CD4-positive, alpha-beta T cell (primary cell): ENCODE measurements at regions not wholly inside any gene's neighbourhood (a gene's known extent, or its start where the extent isn't known, plus 50 kb on each side); places are given as distances from the start of the nearest gene placed in this dataset.

ENCODE experiments used
- ATAC-seq: fragments of 200-7000 bp; cut with Tn5 transposase; one replicate; pipeline ENCODE4 v1.10.0; 2022; ENCODE audit warnings: mild to moderate bottlenecking; ENCODE audit not compliant: poor library complexity
- CTCF ChIA-PET: fragments of 350-600 bp; sonication (Branson Sonifier 250); formaldehyde crosslinking; loops from one replicate; lab custom pipeline; 2021; ENCODE audit warnings: antibody characterized with exemption, inconsistent platforms; lab: Charles Lee
- POLR2A ChIA-PET: fragments of 350-600 bp; sonication (Branson Sonifier 250); formaldehyde crosslinking; loops from one replicate; lab custom pipeline; 2021; ENCODE audit warnings: antibody characterized with exemption, inconsistent platforms; lab: Charles Lee
- DNase-seq, 14 experiments: peaks; one replicate each; pipeline ENCODE4 v3.0.0-alpha.2; 2013 to 2020; ENCODE audit warnings: mixed read lengths in 2 of 14
- H3K27ac ChIP-seq, 2 donors: one replicate each; pipeline versions ENCODE4 v1.5.1 to v1.7.0; 2013; ENCODE audit warnings: low read length in 2 of 2, low read depth in 1 of 2, mild to moderate bottlenecking in 1 of 2
- H3K27me3 ChIP-seq, 2 experiments: 1 replicate in 1 of 2; 2 replicates in 1 of 2; pipeline versions ENCODE4 v1.6.1 to v1.7.0; 2013; ENCODE audit warnings: low read length in 2 of 2, control low read depth in 1 of 2, mild to moderate bottlenecking in 1 of 2, moderate library complexity in 1 of 2; ENCODE audit not compliant: insufficient read depth in 2 of 2, control insufficient read depth in 1 of 2
- H3K36me3 ChIP-seq: one replicate; pipeline ENCODE4 v1.6.1; 2013; ENCODE audit warnings: low read length, control low read depth; ENCODE audit not compliant: insufficient read depth
- H3K4me1 ChIP-seq: one replicate; pipeline ENCODE4 v1.6.1; 2013; ENCODE audit warnings: low read length, control low read depth; ENCODE audit not compliant: insufficient read depth
- H3K4me3 ChIP-seq: one replicate; pipeline ENCODE4 v1.5.1; 2013; ENCODE audit warnings: mild to moderate bottlenecking, low read length, moderate library complexity
- H3K9me3 ChIP-seq, 2 experiments: 1 replicate in 1 of 2; 2 replicates in 1 of 2; pipeline versions ENCODE4 v1.6.1 to v1.7.0; 2013; ENCODE audit warnings: low read length in 2 of 2, mild to moderate bottlenecking in 2 of 2, control low read depth in 1 of 2, moderate library complexity in 1 of 2; ENCODE audit not compliant: control insufficient read depth in 1 of 2, insufficient read depth in 1 of 2
- H3K27ac Mint-ChIP-seq: one replicate; pipeline ENCODE4 v1.8.0; 2020; ENCODE audit warnings: mixed read lengths
- H3K27me3 Mint-ChIP-seq: one replicate; pipeline ENCODE4 v1.8.0; 2021; ENCODE audit warnings: mixed read lengths
- H3K36me3 Mint-ChIP-seq: one replicate; pipeline ENCODE4 v1.8.0; 2021; ENCODE audit warnings: low read depth, mixed read lengths
- H3K4me1 Mint-ChIP-seq: one replicate; pipeline ENCODE4 v1.8.0; 2021; ENCODE audit warnings: low read depth, mixed read lengths
- H3K4me3 Mint-ChIP-seq: one replicate; pipeline ENCODE4 v1.8.0; 2020; ENCODE audit warnings: mild to moderate bottlenecking, mixed read lengths
- H3K9me3 Mint-ChIP-seq: one replicate; pipeline ENCODE4 v1.8.0; 2020; ENCODE audit warnings: mixed read lengths
- CTCF ChIP-seq: fragments of 200-600 bp; IDR thresholded peaks from one replicate; pipeline ENCODE4 v1.8.0; 2022; ENCODE audit warnings: antibody characterized with exemption, mild to moderate bottlenecking
- intact Hi-C, 2 experiments: fragments of 100-400 bp; cut with DNase I in 1 of 2; cut with micrococcal nuclease in 1 of 2; formaldehyde crosslinking; loops; one replicate each; pipeline versions ENCODE4 v1.15.1 to v1.9.0; 2023 to 2025; cut with DNase I, micrococcal nuclease

GRCh38 chr18:53937037-53937436 lies 287.4 kb downstream of the MBD2 start:
- ATAC-seq: no peak
- no peak overlapping the region for H3K4me3 ChIP-seq
- no peak for DNase-seq
- Mint-ChIP-seq H3K27ac (no peak overlapping the region), H3K4me1 (no peaks in the 10 kb centered on the region), H3K27me3 (no peaks in the 10 kb centered on the region), H3K9me3 (no peaks in the 10 kb centered on the region), H3K4me3 (no peak overlapping the region), H3K36me3 (no peaks in the 10 kb centered on the region)
- no peaks in the 10 kb centered on the region for H3K9me3 ChIP-seq
- ChIA-PET CTCF (no interaction called here), POLR2A (no interaction called here)
- no peaks in the 10 kb centered on the region for H3K36me3 ChIP-seq
- no peaks in the 10 kb centered on the region for H3K27me3 ChIP-seq
- no peak for TF ChIP-seq CTCF
- no peaks in the 10 kb centered on the region for H3K4me1 ChIP-seq
- intact Hi-C loops: no loop called here
- no peak overlapping the region for H3K27ac ChIP-seq

GRCh38 chr18:53935803-53936202 lies 288.7 kb downstream of the MBD2 start:
- H3K27ac ChIP-seq: no peak overlapping the region
- Mint-ChIP-seq H3K4me3 (no peak overlapping the region), H3K4me1 (no peaks in the 10 kb centered on the region), H3K27ac (no peak overlapping the region), H3K36me3 (no peaks in the 10 kb centered on the region), H3K27me3 (no peaks in the 10 kb centered on the region), H3K9me3 (no peaks in the 10 kb centered on the region)
- ChIA-PET CTCF (no interaction called here), POLR2A (no interaction called here)
- no peaks in the 10 kb centered on the region for H3K27me3 ChIP-seq
- intact Hi-C loops: no loop called here
- no peaks in the 10 kb centered on the region for H3K4me1 ChIP-seq
- no peaks in the 10 kb centered on the region for H3K9me3 ChIP-seq
- DNase-seq (no peak), ATAC-seq (no peak)
- TF ChIP-seq CTCF: no peak
- H3K36me3 ChIP-seq: no peaks in the 10 kb centered on the region
- H3K4me3 ChIP-seq: no peak overlapping the region

GRCh38 chr18:53935399-53935798 lies 289.1 kb downstream of the MBD2 start:
- no peak overlapping the region for H3K4me3 ChIP-seq
- Mint-ChIP-seq H3K9me3 (no peaks in the 10 kb centered on the region), H3K27ac (no peak overlapping the region), H3K4me1 (no peaks in the 10 kb centered on the region), H3K27me3 (no peaks in the 10 kb centered on the region), H3K4me3 (no peak overlapping the region), H3K36me3 (no peaks in the 10 kb centered on the region)
- no peaks in the 10 kb centered on the region for H3K36me3 ChIP-seq
- CTCF ChIA-PET: no interaction called here
- ATAC-seq (no peak), DNase-seq (no peak)
- TF ChIP-seq CTCF: no peak
- no peak overlapping the region for H3K27ac ChIP-seq
- H3K27me3 ChIP-seq: no peaks in the 10 kb centered on the region
- no peaks in the 10 kb centered on the region for H3K4me1 ChIP-seq
- POLR2A ChIA-PET: no interaction called here
- no peaks in the 10 kb centered on the region for H3K9me3 ChIP-seq
- intact Hi-C loops: no loop called here
